Heart right ventricle (tissue), 16 donors: ENCODE measurements at regions not wholly inside any gene's neighbourhood (a gene's known extent, or its start where the extent isn't known, plus 50 kb on each side); places are given as distances from the start of the nearest gene placed in this dataset.
"Not testable (repeated sequence)": the region's sequence is repeated elsewhere in the genome, so short reads cannot be mapped to it uniquely, and the experiment has no call there.

Source experiments
- ATAC-seq, 8 donors: fragments of 200-7000 bp; cut with Tn5 transposase; one replicate each; pipeline ENCODE4 v1.9.1; 2020; ENCODE audit warnings: mild to moderate bottlenecking in 8 of 8, moderate library complexity in 8 of 8, moderate number of reproducible peaks in 1 of 8
- DNase-seq, 2 donors: peaks; one replicate each; pipeline ENCODE4 v3.0.0-alpha.2; 2020
- H3K27ac ChIP-seq, 10 donors: fragments of 200-600 bp; sonication (generic) in 2 of 10; one replicate each; pipeline versions ENCODE4 v1.5.0 to v1.8.0; 2020 to 2022; ENCODE audit warnings: mild to moderate bottlenecking in 3 of 10
- H3K27me3 ChIP-seq, 7 donors: fragments of 200-600 bp; one replicate each; pipeline ENCODE4 v1.8.0; 2021 to 2022; ENCODE audit warnings: mild to moderate bottlenecking in 2 of 7
- H3K36me3 ChIP-seq, 9 donors: fragments of 200-600 bp; sonication (generic) in 1 of 9; one replicate each; pipeline versions ENCODE4 v1.5.0 to v1.8.0; 2020 to 2022; ENCODE audit warnings: mild to moderate bottlenecking in 2 of 9
- H3K4me1 ChIP-seq, 9 donors: fragments of 200-600 bp; sonication (generic) in 1 of 9; one replicate each; pipeline versions ENCODE4 v1.5.0 to v1.8.0; 2020 to 2022; ENCODE audit warnings: mild to moderate bottlenecking in 4 of 9
- H3K4me3 ChIP-seq, 10 donors: fragments of 200-600 bp; sonication (generic) in 2 of 10; one replicate each; pipeline versions ENCODE4 v1.5.0 to v1.8.0; 2020 to 2022; ENCODE audit warnings: mild to moderate bottlenecking in 7 of 10, moderate library complexity in 2 of 10
- H3K9me3 ChIP-seq, 11 donors: fragments of 200-600 bp in 10 of 11; sonication (generic) in 2 of 11; one replicate each; pipeline versions ENCODE4 v1.5.0 to v1.8.0; 2013 to 2022; ENCODE audit warnings: mild to moderate bottlenecking in 2 of 11, control low read depth in 1 of 11, moderate library complexity in 1 of 11
- WGBS, 2 donors: extraction: QIAGEN DNeasy Blood & Tissue Kit; methylation state at CpG; one replicate each; pipeline ENCODE4 v1.1.7; 2013; ENCODE audit warnings: inconsistent platforms in 1 of 2; 5-methylcytosine and 5-hydroxymethylcytosine counted together
- intact Hi-C, 10 donors: fragments of 100-400 bp; cut with DNase I; formaldehyde crosslinking; loops; one replicate each; pipeline versions ENCODE4 v1.11.1 to v1.14.2; 2022
- TF ChIP-seq, protein P1 (sequence below), 9 donors: fragments of 200-600 bp; sonication (generic) in 2 of 9; IDR thresholded peaks; one replicate each; pipeline versions ENCODE4 v1.5.0 to v1.8.0; 2021 to 2022; ENCODE audit warnings: antibody characterized with exemption in 9 of 9, mild to moderate bottlenecking in 5 of 9, moderate library complexity in 1 of 9
- donor health status: Arrhythmogenic right ventricular cardiomyopathy.
- donor health status: ischemic (EF 13 %, LVEDD 7.1; RV severe dilation, severe dysfunction).
- donor health status: healthy with polysubstance abuse.
- donor health status: DM: no; HTN: yes; CAD: no.
- donor health status: DM: no; HTN: no; CAD: no.
- donor health status: ischemic (EF 25% LVEDD 6.9; RV normal size, moderate dysfunction).
- donor health status: ischemic (EF 25% LVEDD 5.7; RV mildly dilated, moderate dysfunction).
- donor health status: healthy.
- donor health status: DM: yes; HTN: yes; CAD: no.
- donor health status: Ischemic cardiomyopathy.
- donor health status: ischemic (EF 35%, LVEDD 5.7; RV mildly dilated, moderate dysfunction).
- donor health status: nonischemic (EF 11% LVEDD 7.7; RV severe dilation, severe dysfunction).
- donor health status: DM: yes; HTN: yes; CAD: no.
- donor health status: PGD.
- donor health status: ischemic (EF 29% LVEDD 5.4; RV normal size, mild dysfunction).
- donor health status: nonischemic (EF 23%, LVEDD 6.1; RV moderate dilation, normal function).

DNA sequence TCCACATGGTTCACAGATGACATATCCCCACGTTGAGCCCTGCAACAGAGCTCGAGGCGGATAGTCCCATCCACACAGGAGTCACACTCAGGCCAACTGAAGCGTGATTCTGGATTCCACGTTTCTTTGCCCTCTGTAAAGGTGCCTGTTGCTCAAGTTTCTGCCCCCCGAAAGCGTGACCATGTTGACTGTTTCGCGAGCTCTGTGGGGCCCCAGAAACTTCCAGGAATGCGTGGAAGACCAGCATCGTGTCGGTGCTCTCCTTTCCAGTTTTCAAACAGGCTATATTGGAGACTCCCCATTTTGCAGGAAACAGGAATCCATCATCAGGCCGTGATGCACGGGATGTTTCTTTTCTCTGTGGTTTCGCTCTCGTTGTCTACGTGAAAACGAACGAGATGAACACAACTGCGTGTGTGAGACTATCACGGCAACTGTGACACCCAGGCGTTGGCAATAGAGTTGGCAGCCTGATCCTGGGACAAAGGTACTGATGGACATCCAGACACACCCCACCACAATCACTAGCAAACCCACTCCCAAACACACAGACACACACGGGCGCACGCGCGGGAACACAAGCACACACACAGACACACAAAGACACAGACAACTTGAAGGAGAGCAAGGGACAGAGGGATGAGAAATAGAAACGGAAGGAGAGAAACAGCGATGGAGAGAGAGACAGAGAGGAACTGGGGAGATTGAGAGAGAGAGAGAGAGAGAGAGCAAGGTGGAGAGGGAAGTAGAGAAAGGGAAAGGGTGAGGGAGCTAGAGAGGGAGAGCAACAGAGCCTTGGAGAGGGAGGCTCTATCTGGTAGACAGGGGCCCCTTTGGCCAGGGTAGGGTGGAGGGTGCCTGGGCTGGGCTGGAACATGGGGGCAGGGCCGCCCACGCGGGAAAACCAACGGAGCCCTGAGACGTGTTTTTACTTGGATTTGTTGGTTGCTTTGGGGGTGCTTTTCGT lies 1609.3 kb downstream of the SPATA31A7 start:
- H3K9me3 ChIP-seq, H3K36me3 ChIP-seq, intact Hi-C loops, ATAC-seq: not testable (repeated sequence)
- Histone ChIP-seq H3K27me3 (peaks cover 0 to 56% (median 50%) of the 10 kb centered on the region in 7 donors), H3K4me1 (peaks cover 2 to 42% (median 34%) of the 10 kb centered on the region in 9 donors), H3K4me3 (peak overlapping the region in 9 of 10 donors; percentile 0 to 68 (median 59)), H3K27ac (peak overlapping the region in 8 of 10 donors; percentile 13 to 95 (median 74))
- DNase-seq, result peak in 1 of 2 donors; percentile 44
- 17 to 20% methylated on average over 35 of the region's 35 CpGs for WGBS, 2 donors

DNA sequence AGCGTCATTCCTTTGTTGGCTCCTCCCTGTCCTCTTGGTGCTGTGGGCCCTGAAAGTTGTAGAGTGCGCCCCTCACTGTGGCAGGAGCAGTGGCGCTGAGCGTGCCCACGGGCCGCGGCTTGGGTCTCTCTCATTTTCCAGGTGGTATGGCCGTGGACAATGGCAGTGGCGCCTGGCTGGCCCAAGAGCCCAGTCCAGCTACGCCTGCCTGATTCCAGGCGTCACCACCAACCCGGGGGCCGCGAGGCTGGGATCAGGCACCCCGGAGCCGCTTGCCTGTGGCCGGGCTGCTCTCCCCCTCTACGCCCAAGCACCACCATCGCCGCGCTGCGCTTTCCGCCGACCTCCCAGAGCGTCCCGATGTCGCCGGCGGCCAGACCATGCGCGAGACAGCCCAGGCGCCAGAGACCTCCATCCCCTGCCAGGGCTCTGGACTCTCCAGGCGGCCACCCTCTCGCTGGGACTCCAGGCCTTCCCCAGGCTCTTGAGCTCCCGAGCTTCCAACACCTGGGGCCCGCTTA lies 1610.1 kb downstream of the SPATA31A7 start:
- Histone ChIP-seq H3K27ac (peak overlapping the region in 8 of 10 donors; percentile 13 to 95 (median 74)), H3K4me3 (peak overlapping the region; percentile 9 to 68 (median 56)), H3K27me3 (peaks cover 0 to 63% (median 56%) of the 10 kb centered on the region in 7 donors), H3K4me1 (peaks cover 2 to 42% (median 34%) of the 10 kb centered on the region in 9 donors)
- H3K9me3 ChIP-seq, intact Hi-C loops, H3K36me3 ChIP-seq: not testable (repeated sequence)
- peak; percentile 23 to 59 for DNase-seq
- peak in 1 of 8 donors; percentile 12 for ATAC-seq
- WGBS, 2 donors, result 11 to 16% methylated on average over 36 of the region's 36 CpGs

DNA sequence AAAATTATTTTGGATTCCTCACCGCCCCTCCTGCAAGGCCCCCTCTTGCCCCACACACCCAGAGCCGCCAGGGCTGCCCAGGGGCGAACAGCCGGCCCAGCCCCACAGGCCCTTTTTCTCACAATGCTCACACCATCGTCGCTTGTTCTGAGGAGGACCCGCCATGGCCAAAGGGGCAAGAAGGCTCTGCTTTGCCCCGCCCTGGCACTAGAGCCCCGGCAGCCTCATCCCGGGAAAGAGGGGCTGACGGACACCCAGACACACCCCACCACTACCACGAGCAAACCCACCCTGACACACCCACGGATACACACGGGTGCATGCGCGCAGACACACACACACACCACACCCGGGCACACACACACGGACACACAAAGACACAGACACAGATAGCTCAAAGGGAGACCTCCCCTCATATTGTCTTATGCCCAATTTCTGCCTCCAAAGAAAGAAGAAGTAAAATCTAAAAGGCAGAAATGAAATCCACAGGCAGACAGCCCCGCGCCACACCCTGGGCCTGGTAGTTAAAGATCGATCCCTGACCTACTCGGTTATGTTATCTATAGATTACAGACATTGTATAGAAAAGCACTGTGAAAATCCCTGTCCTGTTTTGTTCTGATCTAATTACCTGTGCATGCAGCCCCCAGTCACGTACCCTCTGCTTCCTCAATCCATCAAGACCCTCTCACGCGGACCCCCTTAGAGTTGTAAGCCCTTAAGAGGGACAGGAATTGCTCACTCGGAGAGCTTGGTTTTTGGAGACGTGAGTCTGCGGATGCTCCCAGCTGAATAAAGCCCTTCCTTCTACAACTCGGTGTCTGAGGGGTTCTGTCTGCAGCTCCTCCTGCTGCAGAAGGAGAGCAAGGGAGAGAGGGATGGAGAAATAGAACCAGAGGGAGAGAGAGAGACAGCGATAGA lies 1610.9 kb downstream of the SPATA31A7 start:
- intact Hi-C loops, H3K9me3 ChIP-seq, H3K36me3 ChIP-seq: not testable (repeated sequence)
- peak in 1 of 2 donors; percentile 18 for DNase-seq
- Histone ChIP-seq H3K27ac (peak overlapping the region in 8 of 10 donors; percentile 13 to 95 (median 74)), H3K4me3 (peak overlapping the region; percentile 9 to 68 (median 56)), H3K27me3 (peaks cover 0 to 71% (median 64%) of the 10 kb centered on the region in 7 donors), H3K4me1 (peaks cover 2 to 42% (median 34%) of the 10 kb centered on the region in 9 donors)
- 31 to 39% methylated on average over 29 to 30 of the region's 30 CpGs for WGBS, 2 donors
- ATAC-seq, result peak in 3 of 8 donors; percentile 10 to 23 (median 14)

DNA sequence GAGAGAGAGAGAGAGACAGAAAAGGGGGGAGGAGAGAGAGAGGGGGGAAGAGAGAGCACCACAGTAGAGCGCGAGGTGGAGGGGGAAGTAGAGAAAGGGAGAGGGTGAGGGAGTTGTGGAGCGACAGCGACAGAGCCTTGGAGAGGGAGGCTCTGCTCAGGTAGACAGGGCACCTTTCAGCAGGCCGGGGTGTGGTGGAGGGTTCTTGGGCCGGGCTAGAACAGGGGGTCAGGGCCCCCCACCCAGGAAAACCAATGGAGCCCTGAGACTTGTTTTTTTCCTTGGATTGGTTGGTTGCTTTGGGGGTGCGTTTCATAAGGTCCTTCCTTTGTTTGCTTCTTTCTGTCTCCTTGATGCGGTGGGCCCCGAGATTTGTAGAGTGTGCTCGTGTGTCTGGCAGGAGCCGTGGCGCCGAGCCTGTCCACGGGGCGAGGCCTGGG lies 1611.6 kb downstream of the SPATA31A7 start:
- intact Hi-C loops, H3K9me3 ChIP-seq, H3K36me3 ChIP-seq, DNase-seq: not testable (repeated sequence)
- 33% methylated on average over 15 of the region's 15 CpGs for WGBS, 2 donors
- peak overlapping the region in 8 of 10 donors; percentile 40 to 95 (median 88) for H3K27ac ChIP-seq
- H3K4me1 ChIP-seq, result peaks cover 2 to 42% (median 34%) of the 10 kb centered on the region in 9 donors
- H3K27me3 ChIP-seq, result peaks cover 0 to 75% (median 69%) of the 10 kb centered on the region in 7 donors
- peak overlapping the region; percentile 36 to 68 (median 58) for H3K4me3 ChIP-seq
- peak in 4 of 8 donors; percentile 21 to 65 (median 45) for ATAC-seq

DNA sequence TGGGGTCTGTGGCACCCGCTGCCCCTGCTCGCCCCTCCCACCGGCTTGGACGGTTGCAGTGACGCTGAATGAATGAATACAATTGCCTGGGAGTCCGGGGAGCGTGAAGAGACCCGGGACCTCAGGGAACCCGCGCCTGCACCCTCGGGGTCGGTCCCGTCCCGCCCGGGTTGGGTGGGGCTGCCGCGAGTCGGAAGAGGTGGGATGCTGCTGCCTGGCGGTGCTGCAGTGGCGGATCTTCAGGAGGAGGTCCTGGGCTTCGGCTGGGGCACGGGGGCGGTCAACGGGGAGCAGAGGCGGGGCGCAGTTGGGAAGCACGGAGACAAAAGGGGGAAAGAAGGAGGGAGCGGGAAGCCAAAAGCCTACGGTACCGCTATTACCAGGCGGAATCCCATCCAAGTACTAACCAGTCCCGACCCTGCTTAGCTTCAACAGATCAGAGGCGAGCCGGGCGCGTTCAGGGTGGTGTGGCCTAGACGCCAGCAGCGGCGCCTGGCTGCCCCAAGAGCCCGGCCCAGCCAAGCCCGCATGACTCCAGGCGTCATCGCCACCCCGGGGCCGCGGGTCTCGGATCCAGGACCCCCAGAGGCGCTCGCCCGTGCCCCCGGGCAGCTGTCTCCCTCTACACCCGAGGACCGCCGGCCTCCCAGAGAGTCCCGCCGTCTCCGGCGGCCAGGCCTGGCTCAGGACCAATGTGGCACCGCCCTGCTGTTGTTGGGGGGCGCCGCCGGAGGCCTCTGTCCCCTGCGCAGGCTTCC lies 1612.3 kb downstream of the SPATA31A7 start:
- intact Hi-C loops, H3K36me3 ChIP-seq, H3K9me3 ChIP-seq: not testable (repeated sequence)
- Histone ChIP-seq H3K4me1 (peaks cover 2 to 42% (median 34%) of the 10 kb centered on the region in 9 donors), H3K4me3 (peak overlapping the region; percentile 36 to 68 (median 58)), H3K27ac (peak overlapping the region; percentile 40 to 95 (median 86)), H3K27me3 (peaks cover 0 to 75% (median 69%) of the 10 kb centered on the region in 7 donors)
- peak; percentile 98 to 100 (median 100) for ATAC-seq
- peak; percentile 82 to 91 for DNase-seq
- 4 to 5% methylated on average over 63 of the region's 63 CpGs for WGBS, 2 donors
- TF ChIP-seq, protein P1, sequence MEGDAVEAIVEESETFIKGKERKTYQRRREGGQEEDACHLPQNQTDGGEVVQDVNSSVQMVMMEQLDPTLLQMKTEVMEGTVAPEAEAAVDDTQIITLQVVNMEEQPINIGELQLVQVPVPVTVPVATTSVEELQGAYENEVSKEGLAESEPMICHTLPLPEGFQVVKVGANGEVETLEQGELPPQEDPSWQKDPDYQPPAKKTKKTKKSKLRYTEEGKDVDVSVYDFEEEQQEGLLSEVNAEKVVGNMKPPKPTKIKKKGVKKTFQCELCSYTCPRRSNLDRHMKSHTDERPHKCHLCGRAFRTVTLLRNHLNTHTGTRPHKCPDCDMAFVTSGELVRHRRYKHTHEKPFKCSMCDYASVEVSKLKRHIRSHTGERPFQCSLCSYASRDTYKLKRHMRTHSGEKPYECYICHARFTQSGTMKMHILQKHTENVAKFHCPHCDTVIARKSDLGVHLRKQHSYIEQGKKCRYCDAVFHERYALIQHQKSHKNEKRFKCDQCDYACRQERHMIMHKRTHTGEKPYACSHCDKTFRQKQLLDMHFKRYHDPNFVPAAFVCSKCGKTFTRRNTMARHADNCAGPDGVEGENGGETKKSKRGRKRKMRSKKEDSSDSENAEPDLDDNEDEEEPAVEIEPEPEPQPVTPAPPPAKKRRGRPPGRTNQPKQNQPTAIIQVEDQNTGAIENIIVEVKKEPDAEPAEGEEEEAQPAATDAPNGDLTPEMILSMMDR (IDR thresholded peaks at IDR 0.05), result peak in 3 of 9 donors; percentile 8 to 20 (median 19)
